Neural progenitor cell (in vitro differentiated cells): ENCODE measurements at regions not wholly inside any gene's neighbourhood (a gene's known extent, or its start where the extent isn't known, plus 50 kb on each side); places are given as distances from the start of the nearest gene placed in this dataset.

Source experiments
- DNase-seq: peaks from one replicate; pipeline ENCODE4 v3.0.0-alpha.2; 2016; ENCODE audit warnings: low spot score
- H2AFZ ChIP-seq: fragments of 200-600 bp; sonication (generic); replicated peaks from 2 replicates; pipeline ENCODE4 v1.6.1; 2016; ENCODE audit warnings: antibody characterized with exemption
- H3F3A ChIP-seq: fragments of 200-600 bp; sonication (generic); 2 replicates; pipeline ENCODE4 v1.6.1; 2016; ENCODE audit warnings: antibody characterized with exemption, low read depth
- H3K27ac ChIP-seq: fragments of 200-600 bp; sonication (generic); 2 replicates; pipeline ENCODE4 v1.5.1; 2016; ENCODE audit warnings: mild to moderate bottlenecking
- H3K27me3 ChIP-seq: fragments of 200-600 bp; sonication (generic); 2 replicates; pipeline ENCODE4 v1.6.1; 2016; ENCODE audit warnings: mild to moderate bottlenecking, moderate library complexity
- H3K36me3 ChIP-seq: fragments of 200-600 bp; sonication (generic); 2 replicates; pipeline ENCODE4 v1.5.1; 2016
- H3K4me1 ChIP-seq: fragments of 200-600 bp; sonication (generic); 2 replicates; pipeline ENCODE4 v1.6.1; 2016; ENCODE audit warnings: mixed run types
- H3K4me2 ChIP-seq: fragments of 200-600 bp; sonication (generic); 2 replicates; pipeline ENCODE4 v1.6.1; 2016
- H3K4me3 ChIP-seq: fragments of 200-600 bp; sonication (generic); 2 replicates; pipeline ENCODE4 v1.5.1; 2016
- H3K79me2 ChIP-seq: fragments of 200-600 bp; sonication (generic); 2 replicates; pipeline ENCODE4 v1.6.1; 2016; ENCODE audit warnings: low read depth
- H3K9ac ChIP-seq: fragments of 200-600 bp; sonication (generic); 2 replicates; pipeline ENCODE4 v1.6.1; 2016
- H3K9me3 ChIP-seq: fragments of 200-600 bp; sonication (generic); 2 replicates; pipeline ENCODE4 v1.5.1; 2016; ENCODE audit warnings: low read depth
- H4K20me1 ChIP-seq: fragments of 200-600 bp; sonication (generic); 2 replicates; pipeline ENCODE4 v1.6.1; 2016; ENCODE audit warnings: low read depth
- H3K27ac Mint-ChIP-seq: 3 replicates; pipeline ENCODE4 v1.8.0; 2021; ENCODE audit warnings: mixed read lengths
- H3K27me3 Mint-ChIP-seq: 2 replicates; pipeline ENCODE4 v1.8.0; 2022; ENCODE audit warnings: low read depth, mild to moderate bottlenecking, inconsistent platforms, moderate library complexity, mixed read lengths; ENCODE audit not compliant: insufficient read depth
- H3K36me3 Mint-ChIP-seq: 3 replicates; pipeline ENCODE4 v1.8.0; 2021; ENCODE audit warnings: mixed read lengths
- H3K4me1 Mint-ChIP-seq: 3 replicates; pipeline ENCODE4 v1.8.0; 2021; ENCODE audit warnings: mixed read lengths
- H3K4me3 Mint-ChIP-seq: 3 replicates; pipeline ENCODE4 v1.8.0; 2021; ENCODE audit warnings: mild to moderate bottlenecking, moderate library complexity, mixed read lengths
- H3K9me3 Mint-ChIP-seq: 3 replicates; pipeline ENCODE4 v1.8.0; 2020; ENCODE audit warnings: mixed read lengths
- CTCF ChIP-seq: fragments of 200-600 bp; sonication (generic); IDR thresholded peaks from 2 replicates; pipeline ENCODE4 v1.5.1; 2017; ENCODE audit warnings: antibody characterized with exemption, mild to moderate bottlenecking
- EZH2 ChIP-seq: fragments of 200-600 bp; sonication (generic); IDR thresholded peaks from 2 replicates; pipeline ENCODE4 v1.6.1; 2017; ENCODE audit warnings: antibody characterized with exemption, mild to moderate bottlenecking, moderate library complexity
- EZH2phosphoT487 ChIP-seq: fragments of 200-600 bp; sonication (generic); IDR thresholded peaks from 2 replicates; pipeline ENCODE4 v1.6.1; 2017; ENCODE audit warnings: antibody characterized with exemption

GRCh38 chrX:147738265-147738664 is 173.5 kb upstream of the FMR1 start:
- H3K27ac ChIP-seq, result no peak overlapping the region
- no peaks in the 10 kb centered on the region for H3K4me1 Mint-ChIP-seq
- no peaks in the 10 kb centered on the region for H3K9me3 Mint-ChIP-seq

GRCh38 chrX:147739196-147739595 is 172.5 kb upstream of the FMR1 start:
- no peaks in the 10 kb centered on the region for H3K27me3 Mint-ChIP-seq
- H3K36me3 ChIP-seq, result no peaks in the 10 kb centered on the region
- H3K27ac ChIP-seq, result no peak overlapping the region
- H3K4me1 ChIP-seq, result no peaks in the 10 kb centered on the region
- no peaks in the 10 kb centered on the region for H3K9me3 ChIP-seq
- H3K27ac Mint-ChIP-seq, result no peak overlapping the region
- H3K4me1 Mint-ChIP-seq, result no peaks in the 10 kb centered on the region
- no peaks in the 10 kb centered on the region for H3K36me3 Mint-ChIP-seq
- no peaks in the 10 kb centered on the region for H4K20me1 ChIP-seq
- no peak overlapping the region for H3K4me3 Mint-ChIP-seq
- H3K27me3 ChIP-seq, result no peaks in the 10 kb centered on the region
- no peak overlapping the region for H2AFZ ChIP-seq
- no peak for DNase-seq
- H3F3A ChIP-seq, result no peaks in the 10 kb centered on the region
- H3K4me3 ChIP-seq, result no peak overlapping the region
- no peak overlapping the region for H3K4me2 ChIP-seq
- no peak overlapping the region for H3K9ac ChIP-seq
- no peaks in the 10 kb centered on the region for H3K9me3 Mint-ChIP-seq
- no peak for TF ChIP-seq EZH2phosphoT487
- TF ChIP-seq EZH2, result no peak
- no peak for TF ChIP-seq CTCF
- no peaks in the 10 kb centered on the region for H3K79me2 ChIP-seq

More at GRCh38 chrX:147738265-147738664, 173.5 kb upstream of the FMR1 start:
- Histone ChIP-seq H3K27me3 (no peaks in the 10 kb centered on the region), H3K4me2 (no peak overlapping the region), H2AFZ (no peak overlapping the region), H3K4me3 (no peak overlapping the region), H3K4me1 (no peaks in the 10 kb centered on the region), H3K36me3 (no peaks in the 10 kb centered on the region), H3K9me3 (no peaks in the 10 kb centered on the region), H3F3A (no peaks in the 10 kb centered on the region), H3K9ac (no peak overlapping the region), H3K79me2 (no peaks in the 10 kb centered on the region), H4K20me1 (no peaks in the 10 kb centered on the region)
- no peak for TF ChIP-seq EZH2
- TF ChIP-seq CTCF, result no peak
- no peak for TF ChIP-seq EZH2phosphoT487
- Mint-ChIP-seq H3K27ac (no peak overlapping the region), H3K36me3 (no peaks in the 10 kb centered on the region), H3K4me3 (no peak overlapping the region), H3K27me3 (no peaks in the 10 kb centered on the region)
- DNase-seq, result no peak

GRCh38 chrX:147741776-147742175 is 169.9 kb upstream of the FMR1 start:
- DNase-seq, result no peak
- no peak overlapping the region for H3K27ac Mint-ChIP-seq
- H3K9ac ChIP-seq, result no peak overlapping the region
- H3K27me3 Mint-ChIP-seq, result no peaks in the 10 kb centered on the region
- H3K4me2 ChIP-seq, result no peak overlapping the region
- H3K36me3 ChIP-seq, result no peaks in the 10 kb centered on the region
- no peak overlapping the region for H2AFZ ChIP-seq
- H3K4me1 ChIP-seq, result no peaks in the 10 kb centered on the region
- H3F3A ChIP-seq, result no peaks in the 10 kb centered on the region
- H3K9me3 ChIP-seq, result no peaks in the 10 kb centered on the region
- H4K20me1 ChIP-seq, result no peaks in the 10 kb centered on the region
- no peak for TF ChIP-seq CTCF
- TF ChIP-seq EZH2, result no peak
- TF ChIP-seq EZH2phosphoT487, result no peak
- no peak overlapping the region for H3K4me3 Mint-ChIP-seq
- no peaks in the 10 kb centered on the region for H3K27me3 ChIP-seq
- H3K36me3 Mint-ChIP-seq, result no peaks in the 10 kb centered on the region
- H3K79me2 ChIP-seq, result no peaks in the 10 kb centered on the region
- H3K9me3 Mint-ChIP-seq, result peaks cover 9% of the 10 kb centered on the region
- no peak overlapping the region for H3K27ac ChIP-seq
- no peaks in the 10 kb centered on the region for H3K4me1 Mint-ChIP-seq
- no peak overlapping the region for H3K4me3 ChIP-seq

GRCh38 chrX:147749308-147749707 is 162.4 kb upstream of the FMR1 start:
- no peak for DNase-seq
- Histone ChIP-seq H3K9me3 (peaks cover 10% of the 10 kb centered on the region), H3F3A (no peaks in the 10 kb centered on the region), H3K4me2 (no peak overlapping the region), H3K36me3 (no peaks in the 10 kb centered on the region), H3K27ac (no peak overlapping the region), H3K79me2 (no peaks in the 10 kb centered on the region), H4K20me1 (no peaks in the 10 kb centered on the region), H3K4me3 (no peak overlapping the region), H3K27me3 (no peaks in the 10 kb centered on the region), H3K9ac (no peak overlapping the region), H2AFZ (no peak overlapping the region), H3K4me1 (no peaks in the 10 kb centered on the region)
- no peak overlapping the region for H3K4me3 Mint-ChIP-seq
- no peak overlapping the region for H3K27ac Mint-ChIP-seq
- H3K4me1 Mint-ChIP-seq, result no peaks in the 10 kb centered on the region
- peaks cover 9% of the 10 kb centered on the region for H3K9me3 Mint-ChIP-seq
- no peak for TF ChIP-seq CTCF
- TF ChIP-seq EZH2, result no peak
- no peak for TF ChIP-seq EZH2phosphoT487
- H3K27me3 Mint-ChIP-seq, result peaks cover 2% of the 10 kb centered on the region
- H3K36me3 Mint-ChIP-seq, result no peaks in the 10 kb centered on the region
